GM21447 (cell line): ENCODE measurements at regions not wholly inside any gene's neighbourhood (a gene's known extent, or its start where the extent isn't known, plus 50 kb on each side); places are given as distances from the start of the nearest gene placed in this dataset.
"Not testable (repeated sequence)": the region's sequence is repeated elsewhere in the genome, so short reads cannot be mapped to it uniquely, and the experiment has no call there.

Source experiments
- ATAC-seq: cut with Tn5 transposase; IDR thresholded peaks from one replicate; pipeline ENCODE4 v1.9.1; 2021; ENCODE audit not compliant: unreplicated experiment

- no peak for ATAC-seq
Observed at GRCh38 chr16:80092681-80093080, 448.1 kb upstream of the DYNLRB2 start.

- not testable (repeated sequence) for ATAC-seq
Observed at GRCh38 chr16:80091453-80091852, 449.3 kb upstream of the DYNLRB2 start.

DNA sequence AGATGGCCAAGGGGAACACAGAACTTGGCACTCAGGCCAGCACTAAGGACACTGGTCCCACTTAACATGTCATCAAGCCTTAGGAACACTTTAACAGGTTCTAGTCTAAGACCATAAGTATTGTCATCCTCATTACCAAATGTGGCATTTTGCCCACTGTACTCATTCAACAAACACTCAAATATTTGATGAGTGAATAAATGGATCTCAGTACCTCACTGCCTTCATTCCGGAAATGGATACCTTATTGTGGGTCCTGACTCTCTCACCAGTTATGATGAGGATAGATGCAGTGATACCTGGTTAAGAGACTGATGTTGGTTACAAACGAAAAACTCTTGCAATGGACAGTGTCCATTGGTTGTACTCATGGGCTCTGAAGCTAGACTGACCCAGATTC is 455.2 kb upstream of the DYNLRB2 start:
- ATAC-seq = no peak

GRCh38 chr16:80084614-80085013 is 456.2 kb upstream of the DYNLRB2 start:
- ATAC-seq = no peak

- ATAC-seq = no peak
Observed at GRCh38 chr16:80084163-80084562, 456.6 kb upstream of the DYNLRB2 start.

GRCh38 chr16:80082906-80083305 is 457.9 kb upstream of the DYNLRB2 start:
- no peak for ATAC-seq

GRCh38 chr16:80081846-80082245 is 458.9 kb upstream of the DYNLRB2 start:
- ATAC-seq = no peak

DNA sequence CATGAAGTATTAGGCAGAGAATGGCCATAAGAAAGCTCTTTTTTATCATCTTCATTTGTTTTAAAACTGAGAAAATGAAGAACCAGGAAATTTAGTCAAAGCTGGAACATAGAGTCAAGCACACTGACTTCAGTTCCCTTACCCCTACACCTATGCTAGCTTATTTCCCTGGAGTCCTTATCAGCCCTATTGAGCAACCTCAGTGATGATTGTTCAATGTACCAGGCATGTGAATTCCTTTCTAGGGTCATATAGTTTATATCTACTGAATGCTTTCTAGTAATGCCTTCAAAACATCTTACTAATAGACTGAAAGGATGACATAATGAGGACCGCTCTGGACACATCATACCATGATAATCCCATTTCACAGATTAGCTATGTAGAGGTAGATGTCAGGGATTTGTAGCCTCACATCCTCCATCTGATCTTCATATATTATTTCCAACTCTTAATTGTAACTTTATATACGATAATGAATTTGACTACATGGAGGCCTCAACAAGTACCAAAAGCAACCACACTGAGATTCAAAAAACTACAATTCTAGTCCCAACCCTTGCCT is 460.4 kb upstream of the DYNLRB2 start:
- ATAC-seq = no peak

GRCh38 chr16:80079072-80079471 is 461.7 kb upstream of the DYNLRB2 start:
- ATAC-seq = no peak

DNA sequence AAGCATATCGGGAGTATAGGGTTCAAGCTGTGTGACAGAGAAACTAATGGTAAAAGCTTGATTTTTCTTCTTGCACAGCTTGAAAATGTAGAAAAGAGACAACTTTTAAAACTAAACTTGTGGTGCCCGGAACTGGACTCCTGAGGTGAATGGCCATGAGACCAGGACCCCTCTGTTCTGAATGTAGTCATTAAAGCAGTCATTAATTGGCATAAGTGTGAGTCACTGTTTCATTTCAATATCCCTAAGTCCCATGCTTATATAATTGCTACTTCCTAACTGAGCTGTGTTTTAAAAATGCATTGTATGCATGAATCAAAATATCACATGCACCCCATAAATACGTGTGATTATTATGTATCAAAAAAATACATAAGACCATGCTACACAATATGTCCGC is 463.1 kb upstream of the DYNLRB2 start:
- ATAC-seq = no peak

DNA sequence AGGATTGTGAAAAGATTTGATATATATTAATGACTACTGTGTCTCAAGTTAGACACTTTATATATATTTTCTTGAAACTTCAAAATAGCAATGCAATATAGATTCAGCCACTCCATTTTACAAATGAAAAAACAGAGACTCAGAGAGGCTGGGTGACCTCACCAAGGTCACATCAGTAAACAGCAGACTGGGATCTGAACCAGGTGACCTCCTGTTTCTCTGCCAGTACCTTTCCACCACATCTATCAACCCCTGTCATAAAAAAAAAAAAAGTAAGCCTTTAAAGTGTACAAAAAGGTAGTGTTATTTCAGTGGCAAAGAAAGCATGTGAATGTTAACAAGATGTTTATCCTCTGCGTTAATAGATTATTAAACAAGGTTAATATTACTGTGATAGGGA is 466.5 kb upstream of the DYNLRB2 start:
- ATAC-seq = no peak

GRCh38 chr16:80071964-80072456 is 468.8 kb upstream of the DYNLRB2 start:
- no peak for ATAC-seq

DNA sequence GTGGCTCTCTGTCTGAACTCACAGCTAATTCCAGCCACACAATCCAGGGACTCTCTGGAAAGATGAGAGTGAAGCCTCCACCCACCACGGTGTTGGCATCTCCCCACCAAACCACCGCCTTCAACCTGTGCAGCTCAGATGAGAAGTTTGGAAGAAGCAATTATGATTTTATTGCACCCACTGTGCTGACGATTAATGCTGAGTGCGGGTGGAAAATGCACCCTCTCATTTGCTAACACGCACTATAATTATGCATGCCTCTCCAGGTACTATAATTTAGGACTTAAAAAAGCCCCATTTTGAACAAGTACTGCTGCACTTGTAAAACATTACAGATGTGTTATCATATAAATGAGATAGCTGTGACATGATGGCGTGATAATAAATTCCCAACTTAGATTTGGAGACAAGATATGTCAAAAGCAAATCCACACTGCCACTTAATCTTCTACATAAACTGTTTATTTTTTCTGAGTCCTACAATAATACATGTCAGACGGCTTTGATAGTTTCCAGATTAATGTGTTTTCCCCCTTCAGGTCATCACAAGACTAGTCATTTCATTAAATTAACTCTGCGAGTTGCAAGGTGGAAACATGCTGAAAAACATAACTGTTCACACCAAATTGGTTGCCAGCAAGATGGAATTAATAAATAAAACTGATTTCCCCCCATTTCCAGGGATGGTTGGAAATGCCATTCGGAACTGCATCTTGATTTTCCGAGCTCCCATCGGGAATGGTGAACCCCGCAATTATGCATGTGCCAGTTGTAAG is 466.5 kb upstream of the MAF start:
- ATAC-seq = no peak

DNA sequence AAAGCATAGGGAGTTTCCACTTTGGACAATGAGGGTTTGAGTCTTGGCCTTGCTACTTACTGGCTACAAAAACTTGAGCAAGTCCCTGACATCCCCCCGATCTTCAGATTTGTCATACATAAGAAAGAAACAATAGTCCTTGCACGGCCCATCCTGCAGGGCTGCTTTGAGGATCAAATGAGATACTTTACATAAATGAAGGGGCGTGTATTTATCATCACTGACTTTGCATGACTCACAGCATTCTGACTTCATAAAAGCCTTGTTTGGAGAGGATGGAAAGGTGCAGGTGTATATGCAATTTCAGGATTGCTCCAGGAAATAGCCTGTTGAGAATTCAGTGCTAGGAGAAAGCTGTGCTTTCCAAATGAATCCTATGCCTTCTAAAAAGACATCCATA is 465.0 kb upstream of the MAF start:
- no peak for ATAC-seq

GRCh38 chr16:80063713-80064069 is 463.2 kb upstream of the MAF start:
- no peak for ATAC-seq

- no peak for ATAC-seq
Observed at GRCh38 chr16:80063031-80063712, 462.6 kb upstream of the MAF start.

- ATAC-seq = no peak
Observed at GRCh38 chr16:80062361-80063030, 462.0 kb upstream of the MAF start.

DNA sequence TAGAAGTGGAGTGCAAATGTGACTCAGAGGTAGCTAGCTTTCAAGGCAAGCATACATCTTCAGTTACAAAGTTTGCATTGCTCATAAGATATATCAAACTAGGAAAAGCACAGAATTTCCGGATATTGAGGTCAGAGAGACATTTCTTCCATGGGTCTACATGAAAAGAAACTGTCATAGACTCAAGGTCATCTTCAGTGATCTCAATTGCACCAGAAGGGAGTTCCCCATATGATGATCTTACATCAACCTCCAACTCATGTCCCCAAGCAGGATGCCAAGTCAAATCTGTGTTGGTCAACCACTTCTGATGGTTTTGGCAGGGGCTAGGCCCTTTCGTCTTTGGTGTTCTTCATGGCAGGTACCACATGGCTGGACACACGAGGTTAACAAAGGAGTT is 459.9 kb upstream of the MAF start:
- no peak for ATAC-seq

DNA sequence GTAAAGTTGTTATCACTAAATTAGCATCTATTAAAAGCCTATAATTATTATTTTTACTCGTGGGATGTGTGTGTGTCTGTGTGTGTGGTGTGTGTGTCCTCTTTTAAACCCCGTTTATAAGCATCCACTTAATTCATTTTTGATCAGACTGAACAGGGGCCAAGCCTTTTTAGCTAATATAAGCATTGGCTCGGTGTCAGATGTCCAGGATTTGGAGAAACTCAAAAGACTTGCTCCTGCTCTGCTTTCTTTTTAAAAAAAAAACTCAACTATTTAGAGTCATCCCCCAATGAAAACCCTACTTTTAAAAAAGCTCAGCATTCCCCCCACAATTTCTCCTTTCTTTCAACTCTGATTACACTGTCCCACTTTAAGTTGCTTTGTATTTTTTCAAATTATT is 459.3 kb upstream of the MAF start:
- ATAC-seq = no peak

- ATAC-seq = no peak
Observed at GRCh38 chr16:80058214-80058613, 457.7 kb upstream of the MAF start.

GRCh38 chr16:80056324-80056723 is 455.8 kb upstream of the MAF start:
- no peak for ATAC-seq

- no peak for ATAC-seq
Observed at GRCh38 chr16:80055831-80056230, 455.3 kb upstream of the MAF start.
